NCI-H69 (cell line): ENCODE measurements at regions not wholly inside any gene's neighbourhood (a gene's known extent, or its start where the extent isn't known, plus 50 kb on each side); places are given as distances from the start of the nearest gene placed in this dataset.
"Not testable (repeated sequence)": the region's sequence is repeated elsewhere in the genome, so short reads cannot be mapped to it uniquely, and the experiment has no call there.

ENCODE experiments used
- DNase-seq: peaks from one replicate; lab custom pipeline; 2025; lab: John Stamatoyannopoulos, UW

DNA sequence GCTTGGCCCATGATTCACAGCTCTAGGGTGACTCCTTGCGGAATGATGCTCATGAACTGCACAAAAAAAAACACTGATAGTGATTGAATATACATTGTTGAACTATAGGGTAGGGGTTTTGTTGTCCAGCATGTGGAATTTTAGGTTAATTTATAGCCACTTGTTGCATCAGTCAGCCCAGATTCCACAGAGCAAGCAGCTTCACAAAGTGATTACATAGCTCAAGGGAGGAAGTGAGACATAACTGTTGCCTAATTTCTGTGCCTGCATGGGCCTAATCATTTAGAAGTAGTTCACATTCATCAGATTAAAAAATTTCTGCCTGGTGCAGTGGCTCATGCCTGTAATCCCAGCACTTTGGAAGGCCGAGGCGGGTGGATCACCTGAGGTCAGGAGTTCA, 142.2 kb upstream of the ZNF722 start:
- DNase-seq: not testable (repeated sequence)

GRCh38 chr7:63867127-63867526, 131.5 kb upstream of the ZNF722 start:
- DNase-seq: no peak

- DNase-seq: not testable (repeated sequence)
Observed at GRCh38 chr7:63874242-63874641, 124.4 kb upstream of the ZNF722 start.

GRCh38 chr7:63876707-63877322, 121.8 kb upstream of the ZNF722 start:
- no peak for DNase-seq

DNA sequence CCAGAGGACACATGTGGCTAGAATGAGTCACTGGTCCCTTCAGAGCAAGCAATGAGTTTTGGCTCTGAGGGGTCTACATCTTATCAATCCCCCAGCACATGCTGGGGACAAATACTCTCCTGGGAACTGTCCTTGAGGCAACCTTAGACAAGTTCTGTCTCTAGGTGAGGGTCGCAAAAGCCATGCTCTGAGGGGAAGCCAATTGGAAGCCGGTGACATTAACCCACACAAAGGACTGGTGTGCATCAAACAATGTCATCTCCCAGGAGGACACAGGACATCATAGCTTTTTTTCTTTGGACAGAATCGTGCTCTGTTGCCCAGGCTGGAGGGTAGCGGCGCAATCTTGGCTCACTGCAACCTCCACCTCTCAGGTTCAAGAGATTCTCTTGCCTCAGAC, 111.6 kb upstream of the ZNF722 start:
- no peak for DNase-seq

DNA sequence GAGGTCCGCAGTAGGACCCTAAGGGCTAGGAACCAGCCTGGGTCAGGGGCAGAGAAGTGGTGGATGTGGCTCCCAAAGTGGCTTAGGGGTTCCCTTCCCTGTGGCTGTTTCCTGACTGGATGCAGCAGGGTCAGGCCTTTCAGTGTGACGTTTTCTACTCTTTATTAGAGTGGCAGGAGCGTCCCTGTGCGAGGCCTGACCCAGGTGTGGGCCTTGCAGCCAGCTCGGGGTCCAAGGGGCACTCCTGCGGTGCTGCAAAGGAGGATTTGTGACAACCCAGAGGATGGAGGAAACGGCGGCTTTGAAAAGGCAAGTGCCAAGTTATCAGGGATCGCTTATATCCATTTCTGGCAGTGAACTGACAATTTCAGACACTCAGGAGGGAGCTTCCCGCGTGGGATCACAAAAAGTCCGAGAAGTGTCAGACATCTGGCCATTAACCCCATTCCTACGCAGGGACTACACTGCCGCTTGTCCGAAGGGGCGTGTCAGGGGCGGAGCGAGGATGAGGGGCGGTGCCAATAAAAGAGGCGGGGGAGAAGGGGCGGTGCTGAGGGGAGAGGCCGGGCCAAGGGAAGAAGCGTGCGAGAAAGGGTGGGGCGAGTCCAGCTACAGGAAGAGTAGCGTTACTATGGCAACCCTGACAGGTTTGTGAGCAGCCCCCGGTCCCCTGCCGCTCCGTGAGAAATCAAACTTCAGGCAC, 98.8 kb upstream of the ZNF722 start:
- peak; percentile 1 for DNase-seq

- no peak for DNase-seq
Observed at GRCh38 chr7:63900394-63901203, 98.0 kb upstream of the ZNF722 start.

DNA sequence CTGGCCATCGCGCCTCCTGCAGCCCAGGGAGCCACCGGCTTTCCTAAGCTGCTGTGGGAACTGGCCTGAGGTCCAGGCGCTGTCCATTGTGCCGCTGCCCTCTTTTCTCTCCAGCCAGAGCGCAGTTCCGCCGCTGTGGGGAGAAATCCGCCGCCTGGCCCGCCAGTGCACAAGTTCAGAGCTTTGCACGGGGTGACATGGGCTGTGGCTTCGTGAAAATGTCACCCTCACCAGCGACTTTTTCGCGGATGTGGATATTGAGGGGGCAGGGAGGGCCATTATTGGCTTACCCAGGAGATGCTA, 97.5 kb upstream of the ZNF722 start:
- DNase-seq: not testable (repeated sequence)

DNA sequence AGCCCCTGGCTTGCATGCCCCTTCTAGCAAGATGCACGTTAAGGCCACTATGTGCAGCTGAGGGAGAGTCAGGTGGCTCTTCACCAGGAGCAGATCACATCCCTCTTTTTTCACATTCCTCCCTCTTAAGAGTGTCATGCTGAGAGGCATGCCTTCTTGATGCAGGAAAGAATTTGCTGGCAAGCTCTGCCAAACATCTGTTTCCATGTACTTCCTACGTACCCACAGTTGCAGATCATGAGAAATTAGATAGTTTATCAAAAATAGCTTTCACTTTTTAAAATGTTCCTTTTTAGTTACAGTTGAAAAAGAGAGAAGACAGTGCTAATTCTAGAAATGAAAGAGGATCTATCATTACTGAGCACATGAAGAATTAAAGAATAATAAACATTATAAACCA, 79.7 kb upstream of the ZNF722 start:
- no peak for DNase-seq

- DNase-seq: no peak
Observed at GRCh38 chr7:63925262-63925625, 73.4 kb upstream of the ZNF722 start.

- DNase-seq: no peak
Observed at GRCh38 chr7:63925626-63926460, 72.8 kb upstream of the ZNF722 start.

DNA sequence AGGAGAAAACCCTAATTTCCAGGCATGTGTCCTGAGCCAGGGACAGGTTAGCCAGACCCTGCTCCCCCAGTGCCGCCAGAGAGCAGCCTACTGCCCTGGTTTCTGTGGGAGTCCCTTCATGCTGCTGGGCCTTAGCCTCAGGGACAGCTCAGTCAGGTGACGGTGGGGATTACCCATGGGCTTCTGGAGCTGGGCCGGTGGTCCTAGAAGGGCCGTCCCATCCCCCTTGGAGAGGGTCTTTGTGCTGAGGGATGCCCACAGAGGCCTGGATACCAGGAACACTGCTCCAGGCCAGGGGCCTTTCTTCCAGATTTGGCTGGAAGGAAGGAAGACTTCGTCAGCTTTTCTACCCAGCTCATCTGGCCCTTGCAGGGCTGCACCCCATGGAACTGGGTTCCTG, 71.4 kb upstream of the ZNF722 start:
- DNase-seq: no peak

DNA sequence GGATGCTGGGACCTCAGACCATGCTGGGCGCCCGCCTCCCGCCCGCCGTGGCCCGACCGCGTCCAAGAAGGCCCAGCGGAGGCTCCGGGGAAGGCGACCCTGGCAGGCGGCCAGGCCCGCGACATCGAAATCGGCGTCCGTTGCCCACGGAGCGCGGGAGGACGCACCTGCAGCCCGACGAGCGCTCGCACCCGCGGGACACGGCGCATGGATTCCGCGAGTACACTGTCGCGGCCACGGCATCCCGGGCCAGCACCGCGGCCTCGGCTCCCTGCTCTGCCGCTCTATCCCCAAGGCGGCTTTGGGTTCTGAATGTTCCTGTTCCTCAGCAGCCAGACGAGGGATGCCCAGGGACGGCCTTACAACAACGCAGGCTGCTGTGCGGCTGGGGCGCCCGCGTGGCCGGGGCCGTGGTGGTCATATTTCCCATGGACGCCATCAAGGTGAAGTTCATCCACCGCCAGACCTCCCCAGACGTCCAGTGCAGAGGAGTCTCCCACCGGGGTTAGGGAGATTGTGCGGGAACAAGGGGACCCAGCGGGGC, 67.5 kb upstream of the ZNF722 start:
- DNase-seq: no peak

- no peak for DNase-seq
Observed at GRCh38 chr7:63931985-63932577, 66.6 kb upstream of the ZNF722 start.
